Activated T-cell treated with anti-CD3 and anti-CD28 coated beads, Interleukin-2, amount 50 U/mL, for 4 hours (primary cell): ENCODE measurements at regions not wholly inside any gene's neighbourhood (a gene's known extent, or its start where the extent isn't known, plus 50 kb on each side); places are given as distances from the start of the nearest gene placed in this dataset.
A peak's percentile ranks its signal among the peaks of the same experiment; 100 is the strongest.

ENCODE experiments used
- ATAC-seq, 2 donors: fragments of 200-7000 bp; cut with Tn5 transposase; one replicate each; pipeline ENCODE4 v1.10.0; 2021
- DNase-seq: peaks from one replicate; pipeline ENCODE4 v3.0.0-alpha.2; 2020
- H3K27me3 Mint-ChIP-seq: one replicate; pipeline ENCODE4 v1.8.0; 2021; ENCODE audit warnings: low read depth, mixed read lengths
- H3K36me3 Mint-ChIP-seq: one replicate; pipeline ENCODE4 v1.8.0; 2022; ENCODE audit warnings: mixed read lengths; ENCODE audit not compliant: insufficient read depth
- H3K4me1 Mint-ChIP-seq: one replicate; pipeline ENCODE4 v1.8.0; 2021; ENCODE audit warnings: low read depth, mixed read lengths
- H3K4me3 Mint-ChIP-seq: one replicate; pipeline ENCODE4 v1.8.0; 2021; ENCODE audit warnings: mild to moderate bottlenecking, moderate library complexity, mixed read lengths
- H3K9me3 Mint-ChIP-seq: one replicate; pipeline ENCODE4 v1.8.0; 2021; ENCODE audit warnings: mixed read lengths

- H3K4me3 Mint-ChIP-seq: no peak overlapping the region
- no peaks in the 10 kb centered on the region for H3K4me1 Mint-ChIP-seq
- ATAC-seq: no peak
- no peaks in the 10 kb centered on the region for H3K36me3 Mint-ChIP-seq
- no peaks in the 10 kb centered on the region for H3K27me3 Mint-ChIP-seq
- peaks cover 13% of the 10 kb centered on the region for H3K9me3 Mint-ChIP-seq
- no peak for DNase-seq
Measured at GRCh38 chr3:29088579-29088978, 192.3 kb upstream of the RBMS3 start.

- no peak for DNase-seq
- H3K27me3 Mint-ChIP-seq: no peaks in the 10 kb centered on the region
- peaks cover 9% of the 10 kb centered on the region for H3K9me3 Mint-ChIP-seq
- H3K36me3 Mint-ChIP-seq: no peaks in the 10 kb centered on the region
- H3K4me1 Mint-ChIP-seq: no peaks in the 10 kb centered on the region
- no peak overlapping the region for H3K4me3 Mint-ChIP-seq
- peak in 1 of 2 donors; percentile 35 for ATAC-seq
Measured at GRCh38 chr3:29090912-29091597, 189.8 kb upstream of the RBMS3 start.

- H3K27me3 Mint-ChIP-seq: no peaks in the 10 kb centered on the region
- H3K4me3 Mint-ChIP-seq: no peak overlapping the region
- DNase-seq: no peak
- H3K4me1 Mint-ChIP-seq: no peaks in the 10 kb centered on the region
- no peak for ATAC-seq
- no peaks in the 10 kb centered on the region for H3K36me3 Mint-ChIP-seq
- H3K9me3 Mint-ChIP-seq: peaks cover 13% of the 10 kb centered on the region
Measured at GRCh38 chr3:29091599-29092189, 189.2 kb upstream of the RBMS3 start.

DNA sequence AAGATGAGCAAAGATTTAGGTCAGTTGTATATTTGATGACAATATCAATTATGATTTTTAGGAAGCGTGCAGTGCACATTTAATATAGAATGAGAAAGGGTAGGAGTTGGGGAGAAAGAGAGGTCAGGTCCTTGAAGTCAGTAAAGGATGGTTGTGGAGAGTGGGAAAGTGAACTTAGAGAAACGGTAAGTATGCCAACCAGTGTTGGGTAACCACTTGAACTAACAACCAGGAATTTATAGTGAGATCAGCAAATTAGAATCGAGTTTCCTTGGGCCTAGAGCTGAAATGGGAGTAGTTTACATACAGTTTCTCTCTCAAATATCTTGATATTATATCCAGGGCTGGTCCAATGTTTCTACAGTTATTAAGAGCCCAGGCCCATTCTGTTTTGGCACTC is 188.5 kb upstream of the RBMS3 start:
- ATAC-seq: no peak
- no peak overlapping the region for H3K4me3 Mint-ChIP-seq

DNA sequence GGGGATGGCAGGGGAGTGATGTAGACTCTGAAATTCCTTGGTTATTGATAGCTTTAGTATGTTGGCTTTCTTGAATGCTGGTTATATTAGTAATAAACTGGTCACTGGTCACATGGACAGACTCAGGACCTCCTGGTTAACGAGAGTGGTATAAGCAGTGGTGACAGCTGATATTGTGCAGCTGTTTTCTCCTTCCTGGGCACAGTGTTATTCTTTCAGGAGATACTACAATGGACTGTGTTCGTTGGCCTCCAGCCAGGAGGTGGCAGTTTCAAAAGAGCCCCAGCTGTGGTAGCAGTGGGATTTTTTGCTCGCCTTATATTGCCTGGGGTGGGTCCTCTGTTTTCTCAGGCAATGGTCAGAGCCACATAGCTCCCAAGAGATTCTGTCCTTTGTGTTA is 181.6 kb upstream of the RBMS3 start:
- no peak for DNase-seq
- H3K4me1 Mint-ChIP-seq: no peaks in the 10 kb centered on the region
- peaks cover 19% of the 10 kb centered on the region for H3K9me3 Mint-ChIP-seq
- H3K36me3 Mint-ChIP-seq: no peaks in the 10 kb centered on the region
- no peak overlapping the region for H3K4me3 Mint-ChIP-seq
- ATAC-seq: no peak
- H3K27me3 Mint-ChIP-seq: no peaks in the 10 kb centered on the region

More for the DNA sequence above, 188.5 kb upstream of the RBMS3 start:
- Mint-ChIP-seq H3K4me1 (no peaks in the 10 kb centered on the region), H3K9me3 (peaks cover 20% of the 10 kb centered on the region), H3K36me3 (no peaks in the 10 kb centered on the region), H3K27me3 (no peaks in the 10 kb centered on the region)
- DNase-seq: no peak

DNA sequence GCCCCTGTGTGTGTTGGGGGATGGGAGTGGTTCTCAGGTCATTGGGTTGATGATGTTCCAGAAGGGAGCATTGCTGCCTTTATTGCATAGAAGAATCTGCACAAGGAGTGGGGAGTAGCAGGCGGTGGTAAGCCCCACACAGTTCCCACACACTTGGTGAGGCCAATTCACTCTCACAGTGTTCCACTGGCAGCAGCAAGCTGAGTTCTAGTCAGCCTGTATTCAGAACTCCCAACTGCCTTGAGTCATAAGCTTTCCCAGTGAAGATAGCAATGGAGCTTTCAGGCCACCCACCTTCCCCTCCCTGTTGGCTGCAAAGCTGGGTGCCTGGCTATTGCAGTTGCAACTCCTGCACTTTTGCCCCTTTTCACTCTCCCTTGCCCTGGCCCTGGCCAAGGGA is 181.1 kb upstream of the RBMS3 start:
- H3K27me3 Mint-ChIP-seq: no peaks in the 10 kb centered on the region
- H3K4me3 Mint-ChIP-seq: no peak overlapping the region
- ATAC-seq (no peak), DNase-seq (no peak)
- H3K36me3 Mint-ChIP-seq: no peaks in the 10 kb centered on the region
- no peaks in the 10 kb centered on the region for H3K4me1 Mint-ChIP-seq
- H3K9me3 Mint-ChIP-seq: peaks cover 19% of the 10 kb centered on the region

DNA sequence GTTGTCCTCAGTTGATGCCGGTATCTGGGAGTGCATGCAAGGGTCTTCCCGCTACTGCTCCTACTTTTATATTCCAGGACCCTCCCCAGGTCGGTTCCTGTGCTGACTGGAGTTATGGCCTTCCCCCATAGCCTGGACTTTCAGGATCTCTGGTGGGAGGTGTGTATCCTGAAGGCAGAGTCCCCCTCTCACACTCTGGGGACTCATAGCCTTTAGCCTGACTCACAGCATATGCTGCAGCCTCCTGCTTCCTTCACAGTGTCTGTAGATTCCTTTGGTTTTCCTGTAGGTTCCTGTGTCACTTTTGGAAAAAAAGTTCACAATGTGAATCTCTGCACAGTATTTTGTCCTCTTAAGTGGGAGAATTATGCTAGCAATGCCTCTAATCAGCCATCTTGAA is 180.6 kb upstream of the RBMS3 start:
- no peak for ATAC-seq
- Mint-ChIP-seq H3K27me3 (no peaks in the 10 kb centered on the region), H3K4me3 (no peak overlapping the region), H3K4me1 (no peaks in the 10 kb centered on the region), H3K9me3 (peaks cover 19% of the 10 kb centered on the region), H3K36me3 (no peaks in the 10 kb centered on the region)
- DNase-seq: no peak

- no peaks in the 10 kb centered on the region for H3K27me3 Mint-ChIP-seq
- H3K36me3 Mint-ChIP-seq: no peaks in the 10 kb centered on the region
- no peaks in the 10 kb centered on the region for H3K4me1 Mint-ChIP-seq
- no peak for ATAC-seq
- DNase-seq: no peak
- no peaks in the 10 kb centered on the region for H3K9me3 Mint-ChIP-seq
- H3K4me3 Mint-ChIP-seq: no peak overlapping the region
Measured at GRCh38 chr3:29128001-29128400, 152.9 kb upstream of the RBMS3 start.

DNA sequence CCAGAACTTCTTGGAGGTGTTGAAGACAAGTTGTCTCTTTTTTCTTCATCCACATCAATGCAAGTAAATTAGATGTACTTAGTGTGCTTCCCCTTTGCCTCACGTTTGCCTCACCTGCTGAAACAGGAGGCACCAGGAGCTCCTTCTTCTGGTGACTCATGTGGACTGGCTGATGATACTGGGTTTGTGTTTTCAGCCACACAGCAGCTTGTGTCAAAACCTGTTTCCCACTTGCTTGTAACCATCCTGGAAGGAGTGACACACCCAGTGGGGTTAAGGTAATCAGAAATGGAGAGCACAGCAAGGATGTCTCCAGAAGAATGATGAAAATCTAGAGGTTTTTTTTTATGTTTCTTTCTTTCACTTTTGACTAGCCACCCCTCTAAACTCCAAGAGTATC is 143.3 kb upstream of the RBMS3 start:
- Mint-ChIP-seq H3K9me3 (peaks cover 2% of the 10 kb centered on the region), H3K4me3 (no peak overlapping the region), H3K36me3 (no peaks in the 10 kb centered on the region), H3K27me3 (no peaks in the 10 kb centered on the region), H3K4me1 (no peaks in the 10 kb centered on the region)
- DNase-seq: no peak
- ATAC-seq: peak in 1 of 2 donors; percentile 30

GRCh38 chr3:29138171-29138570 is 142.7 kb upstream of the RBMS3 start:
- DNase-seq: no peak
- no peaks in the 10 kb centered on the region for H3K27me3 Mint-ChIP-seq
- H3K4me3 Mint-ChIP-seq: no peak overlapping the region
- no peaks in the 10 kb centered on the region for H3K36me3 Mint-ChIP-seq
- H3K9me3 Mint-ChIP-seq: peaks cover 2% of the 10 kb centered on the region
- ATAC-seq: no peak
- H3K4me1 Mint-ChIP-seq: no peaks in the 10 kb centered on the region

GRCh38 chr3:29140666-29141065 is 140.2 kb upstream of the RBMS3 start:
- ATAC-seq: no peak
- Mint-ChIP-seq H3K27me3 (no peaks in the 10 kb centered on the region), H3K36me3 (no peaks in the 10 kb centered on the region), H3K4me1 (no peaks in the 10 kb centered on the region), H3K9me3 (no peaks in the 10 kb centered on the region), H3K4me3 (no peak overlapping the region)
- no peak for DNase-seq

GRCh38 chr3:29141197-29141917 is 139.5 kb upstream of the RBMS3 start:
- ATAC-seq (no peak), DNase-seq (no peak)
- Mint-ChIP-seq H3K4me3 (no peak overlapping the region), H3K4me1 (no peaks in the 10 kb centered on the region), H3K36me3 (no peaks in the 10 kb centered on the region), H3K27me3 (no peaks in the 10 kb centered on the region), H3K9me3 (no peaks in the 10 kb centered on the region)

- H3K4me3 Mint-ChIP-seq: no peak overlapping the region
- ATAC-seq (no peak), DNase-seq (no peak)
- no peaks in the 10 kb centered on the region for H3K36me3 Mint-ChIP-seq
- no peaks in the 10 kb centered on the region for H3K4me1 Mint-ChIP-seq
- H3K9me3 Mint-ChIP-seq: no peaks in the 10 kb centered on the region
- H3K27me3 Mint-ChIP-seq: no peaks in the 10 kb centered on the region
Measured at GRCh38 chr3:29141918-29142275, 139.0 kb upstream of the RBMS3 start.

DNA sequence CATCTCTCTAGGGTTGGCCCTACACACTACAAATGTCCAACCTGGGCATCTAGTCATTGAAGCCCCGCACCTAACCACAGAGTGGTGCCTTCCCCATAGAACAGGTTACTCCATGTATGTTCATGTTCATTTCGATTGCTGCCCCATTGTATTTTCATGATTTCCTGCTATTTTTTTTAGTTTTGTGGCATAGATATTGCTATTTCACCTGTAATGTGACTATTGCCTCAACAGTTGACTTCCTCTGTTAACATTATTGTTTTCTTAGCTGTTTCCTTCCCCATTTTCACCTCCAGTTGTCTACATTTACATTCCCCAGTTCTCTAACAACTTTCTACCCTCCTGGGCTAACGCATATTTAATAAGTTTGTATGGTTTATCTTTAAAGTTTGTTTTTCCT is 137.7 kb upstream of the RBMS3 start:
- Mint-ChIP-seq H3K4me3 (no peak overlapping the region), H3K27me3 (no peaks in the 10 kb centered on the region), H3K9me3 (no peaks in the 10 kb centered on the region), H3K36me3 (no peaks in the 10 kb centered on the region), H3K4me1 (no peaks in the 10 kb centered on the region)
- DNase-seq (no peak), ATAC-seq (no peak)

GRCh38 chr3:29144361-29144760 is 136.5 kb upstream of the RBMS3 start:
- Mint-ChIP-seq H3K4me3 (no peak overlapping the region), H3K4me1 (no peaks in the 10 kb centered on the region), H3K36me3 (no peaks in the 10 kb centered on the region), H3K27me3 (no peaks in the 10 kb centered on the region), H3K9me3 (no peaks in the 10 kb centered on the region)
- no peak for DNase-seq
- no peak for ATAC-seq
